WI38 (cell line): ENCODE measurements at regions not wholly inside any gene's neighbourhood (a gene's known extent, or its start where the extent isn't known, plus 50 kb on each side); places are given as distances from the start of the nearest gene placed in this dataset.

ENCODE experiments used
- H3K4me3 ChIP-seq: 2 replicates; pipeline ENCODE4 v1.5.1; 2011; ENCODE audit warnings: low read depth, mild to moderate bottlenecking, control low read depth, low read length
- CTCF ChIP-seq: IDR thresholded peaks from 2 replicates; pipeline ENCODE4 v1.5.1; 2012; ENCODE audit warnings: low read depth, mild to moderate bottlenecking, control low read depth, low read length

- TF ChIP-seq CTCF, result no peak
- H3K4me3 ChIP-seq, result no peak overlapping the region
Observed at GRCh38 chr4:151611960-151612359, 148.8 kb downstream of the GATB start.

- H3K4me3 ChIP-seq, result no peak overlapping the region
- no peak for TF ChIP-seq CTCF
Observed at GRCh38 chr4:151613290-151613689, 147.5 kb downstream of the GATB start.

- TF ChIP-seq CTCF, result no peak
- H3K4me3 ChIP-seq, result no peak overlapping the region
Observed at GRCh38 chr4:151614561-151614960, 146.2 kb downstream of the GATB start.

- H3K4me3 ChIP-seq, result no peak overlapping the region
- TF ChIP-seq CTCF, result no peak
Observed at GRCh38 chr4:151618858-151619257, 141.9 kb downstream of the GATB start.

GRCh38 chr4:151620066-151620465, 140.7 kb downstream of the GATB start:
- no peak for TF ChIP-seq CTCF
- H3K4me3 ChIP-seq, result no peak overlapping the region
